Uterus (tissue), 2 donors: ENCODE measurements at regions not wholly inside any gene's neighbourhood (a gene's known extent, or its start where the extent isn't known, plus 50 kb on each side); places are given as distances from the start of the nearest gene placed in this dataset.

Source experiments
- CTCF ChIP-seq, 4 experiments: fragments of 200-600 bp in 2 of 4; fragments of 450-650 bp in 2 of 4; sonication (generic) in 2 of 4; IDR thresholded peaks; one replicate each; pipeline ENCODE4 v1.5.1; 2016 to 2019; ENCODE audit warnings: antibody characterized with exemption in 4 of 4, mild to moderate bottlenecking in 2 of 4, moderate library complexity in 1 of 4
- POLR2A ChIP-seq, 2 donors: fragments of 450-650 bp; IDR thresholded peaks; one replicate each; pipeline ENCODE4 v1.6.1; 2016; ENCODE audit warnings: antibody characterized with exemption in 2 of 2, mild to moderate bottlenecking in 1 of 2, moderate library complexity in 1 of 2

- TF ChIP-seq CTCF (IDR thresholded peaks at IDR 0.05) (no peak), POLR2A (IDR thresholded peaks at IDR 0.05) (no peak)
These were observed 404.9 kb downstream of the PCDH7 start for GRCh38 chr4:31125061-31125460.
